PC-9 (cell line): ENCODE measurements at regions not wholly inside any gene's neighbourhood (a gene's known extent, or its start where the extent isn't known, plus 50 kb on each side); places are given as distances from the start of the nearest gene placed in this dataset.

Experiments used
- EZH2 ChIP-seq: fragments of 200-600 bp; sonication (generic); IDR thresholded peaks from 2 replicates; pipeline ENCODE4 v1.8.0; 2017; ENCODE audit warnings: antibody characterized with exemption, low read depth
- TF ChIP-seq, protein P1 (sequence below): fragments of 200-600 bp; sonication (generic); conservative IDR thresholded peaks from 2 replicates; pipeline ENCODE4 v1.6.1; 2017; ENCODE audit warnings: mixed run types, antibody characterized with exemption, mild to moderate bottlenecking, moderate library complexity

DNA sequence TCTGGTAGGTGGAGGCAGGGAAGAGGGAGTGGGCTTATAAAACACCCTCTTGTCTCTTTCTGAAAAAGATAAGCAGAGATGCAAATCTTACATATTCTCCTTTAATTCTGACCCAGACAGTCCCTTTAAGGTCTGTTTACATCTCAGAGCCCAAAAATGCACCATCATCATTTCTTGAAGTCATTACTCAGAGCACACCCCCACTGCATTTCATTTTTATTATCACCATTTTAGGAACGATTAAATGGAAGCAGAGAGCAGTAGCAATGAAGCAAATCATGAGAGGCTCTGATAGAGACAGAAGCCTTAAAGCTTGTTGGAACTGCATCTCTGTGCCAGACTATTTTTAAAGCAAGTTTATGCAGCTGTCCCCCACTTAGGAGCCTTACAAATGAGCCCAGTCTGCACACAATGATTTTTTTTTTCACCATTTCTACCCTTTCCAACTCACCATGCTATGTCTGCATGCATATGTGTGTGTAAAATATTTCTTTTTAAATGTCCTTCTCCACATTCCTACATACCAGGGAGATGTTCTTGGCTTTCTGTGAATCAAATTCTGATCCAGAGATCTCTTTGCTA is 311.0 kb downstream of the GRIN2B start:
- no peak for TF ChIP-seq EZH2
- TF ChIP-seq, protein P1, sequence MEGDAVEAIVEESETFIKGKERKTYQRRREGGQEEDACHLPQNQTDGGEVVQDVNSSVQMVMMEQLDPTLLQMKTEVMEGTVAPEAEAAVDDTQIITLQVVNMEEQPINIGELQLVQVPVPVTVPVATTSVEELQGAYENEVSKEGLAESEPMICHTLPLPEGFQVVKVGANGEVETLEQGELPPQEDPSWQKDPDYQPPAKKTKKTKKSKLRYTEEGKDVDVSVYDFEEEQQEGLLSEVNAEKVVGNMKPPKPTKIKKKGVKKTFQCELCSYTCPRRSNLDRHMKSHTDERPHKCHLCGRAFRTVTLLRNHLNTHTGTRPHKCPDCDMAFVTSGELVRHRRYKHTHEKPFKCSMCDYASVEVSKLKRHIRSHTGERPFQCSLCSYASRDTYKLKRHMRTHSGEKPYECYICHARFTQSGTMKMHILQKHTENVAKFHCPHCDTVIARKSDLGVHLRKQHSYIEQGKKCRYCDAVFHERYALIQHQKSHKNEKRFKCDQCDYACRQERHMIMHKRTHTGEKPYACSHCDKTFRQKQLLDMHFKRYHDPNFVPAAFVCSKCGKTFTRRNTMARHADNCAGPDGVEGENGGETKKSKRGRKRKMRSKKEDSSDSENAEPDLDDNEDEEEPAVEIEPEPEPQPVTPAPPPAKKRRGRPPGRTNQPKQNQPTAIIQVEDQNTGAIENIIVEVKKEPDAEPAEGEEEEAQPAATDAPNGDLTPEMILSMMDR: no peak
